HEK293 (cell line): ENCODE measurements at regions not wholly inside any gene's neighbourhood (a gene's known extent, or its start where the extent isn't known, plus 50 kb on each side); places are given as distances from the start of the nearest gene placed in this dataset.
"Not testable (repeated sequence)": the region's sequence is repeated elsewhere in the genome, so short reads cannot be mapped to it uniquely, and the experiment has no call there.

Experiments used
- CTCF ChIA-PET: fragments of 350-600 bp; formaldehyde crosslinking; extraction: SDS; loops from one replicate; lab custom pipeline; 2021; ENCODE audit warnings: antibody characterized with exemption; lab: Yijun Ruan, JAX
- POLR2A ChIA-PET: fragments of 300-600 bp; formaldehyde crosslinking; extraction: SDS; loops from one replicate; lab custom pipeline; 2020; ENCODE audit warnings: antibody characterized with exemption, inconsistent platforms; lab: Yijun Ruan, JAX
- H3K27ac ChIP-seq: fragments of 200-500 bp; sonication (Bioruptor generic); 2 replicates; pipeline ENCODE4 v1.5.1; 2014; ENCODE audit warnings: low read depth, low read length, control low read depth, inconsistent platforms; ENCODE audit errors: extremely low read depth
- H3K36me3 ChIP-seq, 2 experiments: fragments of 200-500 bp in 1 of 2; sonication (Bioruptor generic) in 1 of 2; 1 replicate in 1 of 2; 2 replicates in 1 of 2; pipeline ENCODE4 v1.5.1; 2014 to 2017; ENCODE audit warnings: inconsistent platforms in 2 of 2, low read length in 2 of 2; ENCODE audit not compliant: control insufficient read depth in 2 of 2, insufficient read depth in 1 of 2
- H3K4me1 ChIP-seq: fragments of 200-500 bp; sonication (Bioruptor generic); 2 replicates; pipeline ENCODE4 v1.5.1; 2014; ENCODE audit warnings: mild to moderate bottlenecking, low read length, inconsistent platforms; ENCODE audit not compliant: control insufficient read depth, insufficient read depth
- H3K4me3 ChIP-seq: 2 replicates; pipeline ENCODE4 v1.5.1; 2011; ENCODE audit warnings: low read depth, mild to moderate bottlenecking, control low read depth, low read length, moderate library complexity
- H3K9me3 ChIP-seq: fragments of 200-500 bp; sonication (Bioruptor generic); 2 replicates; pipeline ENCODE4 v1.5.1; 2014; ENCODE audit warnings: low read depth, low read length, inconsistent platforms; ENCODE audit not compliant: control insufficient read depth, insufficient read depth
- BCL11B ChIP-seq: fragments of 450-650 bp; formaldehyde crosslinking; IDR thresholded peaks from 2 replicates; pipeline ENCODE4 v1.5.1; 2016; ENCODE audit warnings: low read depth, missing biosample characterization, missing genetic modification characterization
- IKZF3 ChIP-seq: fragments of 450-650 bp; IDR thresholded peaks from 2 replicates; pipeline ENCODE4 v1.5.0; 2018; ENCODE audit warnings: missing biosample characterization, mild to moderate bottlenecking, missing genetic modification characterization, moderate library complexity
- KLF1 ChIP-seq: fragments of 450-650 bp; formaldehyde crosslinking; IDR thresholded peaks from 2 replicates; pipeline ENCODE4 v1.5.1; 2016; ENCODE audit warnings: missing biosample characterization, missing genetic modification characterization
- MZF1 ChIP-seq: fragments of 450-650 bp; formaldehyde crosslinking; IDR thresholded peaks from 2 replicates; pipeline ENCODE4 v1.5.1; 2017; ENCODE audit warnings: missing biosample characterization, missing genetic modification characterization, borderline replicate concordance
- RBAK ChIP-seq: fragments of 450-650 bp; formaldehyde crosslinking; IDR thresholded peaks from 2 replicates; pipeline ENCODE4 v1.5.1; 2016; ENCODE audit warnings: missing biosample characterization, missing genetic modification characterization
- YY1 ChIP-seq: fragments of 450-650 bp; formaldehyde crosslinking; IDR thresholded peaks from 2 replicates; pipeline ENCODE4 v1.5.1; 2018; ENCODE audit warnings: missing biosample characterization, missing genetic modification characterization
- ZBTB49 ChIP-seq: fragments of 450-650 bp; formaldehyde crosslinking; IDR thresholded peaks from 2 replicates; pipeline ENCODE4 v1.5.1; 2016; ENCODE audit warnings: missing biosample characterization, missing genetic modification characterization, low read depth
- ZNF138 ChIP-seq: fragments of 450-650 bp; formaldehyde crosslinking; IDR thresholded peaks from 2 replicates; pipeline ENCODE4 v1.5.1; 2016; ENCODE audit warnings: missing biosample characterization, missing genetic modification characterization, borderline replicate concordance
- ZNF146 ChIP-seq: fragments of 450-650 bp; formaldehyde crosslinking; IDR thresholded peaks from 2 replicates; pipeline ENCODE4 v1.5.1; 2016; ENCODE audit warnings: missing biosample characterization, missing genetic modification characterization
- ZNF184 ChIP-seq: fragments of 450-650 bp; IDR thresholded peaks from 2 replicates; pipeline ENCODE4 v1.5.1; 2018; ENCODE audit warnings: missing biosample characterization, mild to moderate bottlenecking, missing genetic modification characterization
- ZNF202 ChIP-seq: fragments of 450-650 bp; formaldehyde crosslinking; IDR thresholded peaks from 2 replicates; pipeline ENCODE4 v1.5.1; 2016; ENCODE audit warnings: missing biosample characterization, missing genetic modification characterization, borderline replicate concordance
- ZNF416 ChIP-seq: fragments of 450-650 bp; formaldehyde crosslinking; IDR thresholded peaks from 2 replicates; pipeline ENCODE4 v1.5.1; 2016; ENCODE audit warnings: missing biosample characterization, missing genetic modification characterization
- ZNF449 ChIP-seq: fragments of 450-650 bp; formaldehyde crosslinking; IDR thresholded peaks from 2 replicates; pipeline ENCODE4 v1.5.1; 2017; ENCODE audit warnings: missing biosample characterization, mild to moderate bottlenecking, missing genetic modification characterization, moderate library complexity
- ZNF501 ChIP-seq: fragments of 450-650 bp; formaldehyde crosslinking; IDR thresholded peaks from 2 replicates; pipeline ENCODE4 v1.5.1; 2016; ENCODE audit warnings: missing biosample characterization, missing genetic modification characterization
- ZNF544 ChIP-seq: fragments of 450-650 bp; formaldehyde crosslinking; IDR thresholded peaks from 2 replicates; pipeline ENCODE4 v1.5.0; 2017; ENCODE audit warnings: missing biosample characterization, missing genetic modification characterization
- ZNF548 ChIP-seq: fragments of 450-650 bp; formaldehyde crosslinking; IDR thresholded peaks from 2 replicates; pipeline ENCODE4 v1.5.1; 2016; ENCODE audit warnings: missing biosample characterization, missing genetic modification characterization
- ZNF549 ChIP-seq: fragments of 450-650 bp; IDR thresholded peaks from 2 replicates; pipeline ENCODE4 v1.5.1; 2018; ENCODE audit warnings: missing biosample characterization, missing genetic modification characterization, mild to moderate bottlenecking, inconsistent platforms, moderate library complexity
- ZNF561 ChIP-seq: fragments of 450-650 bp; IDR thresholded peaks from 2 replicates; pipeline ENCODE4 v1.5.1; 2018; ENCODE audit warnings: missing biosample characterization, missing genetic modification characterization, borderline replicate concordance
- ZNF768 ChIP-seq: fragments of 450-650 bp; formaldehyde crosslinking; IDR thresholded peaks from 2 replicates; pipeline ENCODE4 v1.5.1; 2018; ENCODE audit warnings: missing biosample characterization, mild to moderate bottlenecking, missing genetic modification characterization
- ZNF776 ChIP-seq: fragments of 450-650 bp; formaldehyde crosslinking; IDR thresholded peaks from 2 replicates; pipeline ENCODE4 v1.5.0; 2017; ENCODE audit warnings: missing biosample characterization, missing genetic modification characterization, borderline replicate concordance
- ZSCAN16 ChIP-seq: fragments of 450-650 bp; formaldehyde crosslinking; IDR thresholded peaks from 2 replicates; pipeline ENCODE4 v1.5.1; 2016; ENCODE audit warnings: missing biosample characterization, missing genetic modification characterization
- ZSCAN4 ChIP-seq: fragments of 450-650 bp; formaldehyde crosslinking; IDR thresholded peaks from 2 replicates; pipeline ENCODE4 v1.5.1; 2017; ENCODE audit warnings: missing biosample characterization, missing genetic modification characterization

GRCh38 chr9:74172874-74173273, 324.3 kb upstream of the RORB start:
- H3K4me1 ChIP-seq: no peaks in the 10 kb centered on the region
- H3K27ac ChIP-seq: no peak overlapping the region
- POLR2A ChIA-PET: no interaction called here
- no peaks in the 10 kb centered on the region for H3K9me3 ChIP-seq
- no peaks in the 10 kb centered on the region for H3K36me3 ChIP-seq
- CTCF ChIA-PET: interaction anchor here (0.7 kb wide), 1 partner anchor 831 kb away, joined by 4 read pairs; no protein-coding TSS in a partner anchor
- no peak overlapping the region for H3K4me3 ChIP-seq
- no peak for TF ChIP-seq ZNF501
- no peak for TF ChIP-seq ZNF768 (tag by site-specific recombination)
- TF ChIP-seq ZNF549 (tag by site-specific recombination): no peak
- no peak for TF ChIP-seq ZBTB49 (tag by site-specific recombination)
- no peak for TF ChIP-seq IKZF3 (tag by site-specific recombination)
- TF ChIP-seq ZNF146 (tag by site-specific recombination): no peak
- no peak for TF ChIP-seq ZSCAN16 (tag by site-specific recombination)
- TF ChIP-seq YY1 (tag by site-specific recombination): no peak
- TF ChIP-seq ZNF776 (tag by site-specific recombination): no peak
- TF ChIP-seq ZNF548 (tag by site-specific recombination): no peak
- no peak for TF ChIP-seq ZNF184
- TF ChIP-seq ZNF449 (tag by site-specific recombination): no peak
- no peak for TF ChIP-seq ZNF138 (tag by site-specific recombination)
- TF ChIP-seq BCL11B (tag by site-specific recombination): no peak
- TF ChIP-seq RBAK: no peak
- no peak for TF ChIP-seq ZNF561 (tag by site-specific recombination)
- no peak for TF ChIP-seq ZNF416 (tag by site-specific recombination)
- no peak for TF ChIP-seq ZNF202
- no peak for TF ChIP-seq ZNF544
- no peak for TF ChIP-seq MZF1 (tag by site-specific recombination)

GRCh38 chr9:74173284-74173683, 323.9 kb upstream of the RORB start:
- no peak for TF ChIP-seq ZSCAN4 (tag by site-specific recombination)
- TF ChIP-seq KLF1 (tag by site-specific recombination): no peak
- Histone ChIP-seq H3K9me3 (no peaks in the 10 kb centered on the region), H3K4me1 (no peaks in the 10 kb centered on the region), H3K4me3 (no peak overlapping the region), H3K27ac (no peak overlapping the region), H3K36me3 (no peaks in the 10 kb centered on the region)
- CTCF ChIA-PET: no interaction called here
- POLR2A ChIA-PET: no interaction called here

GRCh38 chr9:74197771-74198170, 299.4 kb upstream of the RORB start:
- H3K9me3 ChIP-seq, CTCF ChIA-PET, POLR2A ChIA-PET, H3K4me3 ChIP-seq, H3K4me1 ChIP-seq, H3K27ac ChIP-seq, H3K36me3 ChIP-seq: not testable (repeated sequence)
